ENCODE measurements at regions not wholly inside any gene's neighbourhood (a gene's known extent, or its start where the extent isn't known, plus 50 kb on each side); places are given as distances from the start of the nearest gene placed in this dataset.

- H3K9me3 ChIP-seq = no peaks in the 10 kb centered on the region
- TF ChIP-seq POLR2A (IDR thresholded peaks at IDR 0.05) (no peak), POLR2AphosphoS5 (IDR thresholded peaks at IDR 0.05) (no peak), CTCF (IDR thresholded peaks at IDR 0.05) (no peak)
- no peak for DNase-seq (ENCODE audit: low spot score)
- no peaks in the 10 kb centered on the region for H3K36me3 ChIP-seq
- no peak overlapping the region for H3K27ac ChIP-seq
- no peaks in the 10 kb centered on the region for H3K4me1 ChIP-seq (replicated peaks)
- H3K4me3 ChIP-seq = no peak overlapping the region
- intact Hi-C loops (cut with DNase I) = no loop called here
- WGBS = 86% methylated on average over 1 of the region's 1 CpG
- no peaks in the 10 kb centered on the region for H3K27me3 ChIP-seq (replicated peaks; ENCODE audit: insufficient read depth)
Observed at GRCh38 chr4:177201614-177202013, 108.1 kb upstream of the NEIL3 start.

GRCh38 chr4:177204126-177204525 lies 105.5 kb upstream of the NEIL3 start:
- no peaks in the 10 kb centered on the region for H3K9me3 ChIP-seq
- H3K27me3 ChIP-seq (replicated peaks; ENCODE audit: insufficient read depth) = no peaks in the 10 kb centered on the region
- TF ChIP-seq POLR2AphosphoS5 (IDR thresholded peaks at IDR 0.05) (no peak), POLR2A (IDR thresholded peaks at IDR 0.05) (no peak), CTCF (IDR thresholded peaks at IDR 0.05) (no peak)
- H3K27ac ChIP-seq = no peak overlapping the region
- H3K4me1 ChIP-seq (replicated peaks) = no peaks in the 10 kb centered on the region
- 36% methylated on average over 2 of the region's 2 CpGs for WGBS
- H3K36me3 ChIP-seq = no peaks in the 10 kb centered on the region
- no peak for DNase-seq (ENCODE audit: low spot score)
- H3K4me3 ChIP-seq = no peak overlapping the region
- intact Hi-C loops (cut with DNase I) = no loop called here

- Histone ChIP-seq H3K36me3 (no peaks in the 10 kb centered on the region), H3K4me3 (no peak overlapping the region), H3K9me3 (no peaks in the 10 kb centered on the region), H3K27me3 (replicated peaks; ENCODE audit: insufficient read depth) (no peaks in the 10 kb centered on the region), H3K27ac (no peak overlapping the region), H3K4me1 (replicated peaks) (no peaks in the 10 kb centered on the region)
- intact Hi-C loops (cut with DNase I) = no loop called here
- no peak for TF ChIP-seq POLR2A (IDR thresholded peaks at IDR 0.05)
- TF ChIP-seq POLR2AphosphoS5 (IDR thresholded peaks at IDR 0.05) = no peak
- TF ChIP-seq CTCF (IDR thresholded peaks at IDR 0.05) = no peak
- 87% methylated on average over 5 of the region's 5 CpGs for WGBS
- no peak for DNase-seq (ENCODE audit: low spot score)
Observed at GRCh38 chr4:177214935-177215334, 94.7 kb upstream of the NEIL3 start.

- no peak for DNase-seq (ENCODE audit: low spot score)
- Histone ChIP-seq H3K27ac (no peak overlapping the region), H3K36me3 (no peaks in the 10 kb centered on the region), H3K9me3 (no peaks in the 10 kb centered on the region), H3K4me3 (no peak overlapping the region), H3K4me1 (replicated peaks) (no peaks in the 10 kb centered on the region), H3K27me3 (replicated peaks; ENCODE audit: insufficient read depth) (no peaks in the 10 kb centered on the region)
- WGBS = 69% methylated on average over 4 of the region's 4 CpGs
- intact Hi-C loops (cut with DNase I) = no loop called here
- TF ChIP-seq CTCF (IDR thresholded peaks at IDR 0.05) = no peak
- TF ChIP-seq POLR2AphosphoS5 (IDR thresholded peaks at IDR 0.05) = no peak
- TF ChIP-seq POLR2A (IDR thresholded peaks at IDR 0.05) = no peak
Observed at GRCh38 chr4:177220376-177220775, 89.3 kb upstream of the NEIL3 start.

DNA sequence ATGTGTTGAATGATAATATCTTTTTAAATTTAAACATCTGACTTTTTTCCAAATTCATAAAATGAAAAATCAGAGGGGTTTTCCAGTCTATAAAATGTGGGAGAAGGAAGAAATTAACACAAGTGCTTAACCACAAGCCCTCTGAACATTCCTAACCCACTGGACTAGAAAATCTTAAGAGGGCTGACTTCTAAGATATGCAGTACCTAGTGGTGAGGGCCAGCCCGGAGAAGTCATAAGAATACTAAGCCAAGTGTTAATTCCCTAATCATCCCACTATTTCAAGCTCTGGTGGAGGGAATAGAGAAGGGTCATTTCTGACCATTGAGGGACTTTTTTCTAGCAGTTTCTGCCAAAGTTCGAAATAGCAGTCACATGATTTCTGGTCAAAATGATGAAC lies 86.9 kb upstream of the NEIL3 start:
- Histone ChIP-seq H3K4me1 (replicated peaks) (no peaks in the 10 kb centered on the region), H3K36me3 (no peaks in the 10 kb centered on the region), H3K27ac (no peak overlapping the region), H3K4me3 (no peak overlapping the region), H3K9me3 (no peaks in the 10 kb centered on the region), H3K27me3 (replicated peaks; ENCODE audit: insufficient read depth) (no peaks in the 10 kb centered on the region)
- TF ChIP-seq POLR2AphosphoS5 (IDR thresholded peaks at IDR 0.05) (no peak), POLR2A (IDR thresholded peaks at IDR 0.05) (no peak), CTCF (IDR thresholded peaks at IDR 0.05) (no peak)
- WGBS = 53% methylated on average over 2 of the region's 2 CpGs
- intact Hi-C loops (cut with DNase I) = no loop called here
- DNase-seq (ENCODE audit: low spot score) = no peak
